GM04504 (cell line): ENCODE measurements at regions not wholly inside any gene's neighbourhood (a gene's known extent, or its start where the extent isn't known, plus 50 kb on each side); places are given as distances from the start of the nearest gene placed in this dataset.
"Not testable (repeated sequence)": the region's sequence is repeated elsewhere in the genome, so short reads cannot be mapped to it uniquely, and the experiment has no call there.

Experiments
- DNase-seq: peaks from one replicate; pipeline ENCODE4 v3.0.0-alpha.2; 2012; ENCODE audit warnings: low read depth

- no peak for DNase-seq
These were observed 208.6 kb upstream of the SAMSN1 start for GRCh38 chr21:14754682-14755081.

- DNase-seq: no peak
These were observed 208.1 kb upstream of the SAMSN1 start for GRCh38 chr21:14754259-14754604.

- DNase-seq: no peak
These were observed 207.5 kb upstream of the SAMSN1 start for GRCh38 chr21:14753466-14754258.

GRCh38 chr21:14753069-14753465 is 207.0 kb upstream of the SAMSN1 start:
- DNase-seq: no peak

GRCh38 chr21:14752345-14752909 is 206.3 kb upstream of the SAMSN1 start:
- DNase-seq: no peak

GRCh38 chr21:14751602-14752344 is 205.7 kb upstream of the SAMSN1 start:
- DNase-seq: no peak

- no peak for DNase-seq
These were observed 204.9 kb upstream of the SAMSN1 start for GRCh38 chr21:14751011-14751410.

- DNase-seq: no peak
These were observed 203.9 kb upstream of the SAMSN1 start for GRCh38 chr21:14750041-14750440.

GRCh38 chr21:14748662-14749061 is 202.5 kb upstream of the SAMSN1 start:
- no peak for DNase-seq

GRCh38 chr21:14744368-14744767 is 198.3 kb upstream of the SAMSN1 start:
- no peak for DNase-seq

GRCh38 chr21:14742119-14742518 is 196.0 kb upstream of the SAMSN1 start:
- no peak for DNase-seq

GRCh38 chr21:14741256-14741655 is 195.1 kb upstream of the SAMSN1 start:
- DNase-seq: no peak

GRCh38 chr21:14740692-14741091 is 194.6 kb upstream of the SAMSN1 start:
- DNase-seq: no peak

- no peak for DNase-seq
These were observed 194.0 kb upstream of the SAMSN1 start for GRCh38 chr21:14740116-14740515.

- DNase-seq: no peak
These were observed 193.5 kb upstream of the SAMSN1 start for GRCh38 chr21:14739590-14739989.

- not testable (repeated sequence) for DNase-seq
These were observed 192.5 kb upstream of the SAMSN1 start for GRCh38 chr21:14738576-14738975.

GRCh38 chr21:14737922-14738321 is 191.8 kb upstream of the SAMSN1 start:
- peak; percentile 3 for DNase-seq

- no peak for DNase-seq
These were observed 191.2 kb upstream of the SAMSN1 start for GRCh38 chr21:14737284-14737691.

- DNase-seq: no peak
These were observed 190.6 kb upstream of the SAMSN1 start for GRCh38 chr21:14736672-14737071.

GRCh38 chr21:14736162-14736561 is 190.0 kb upstream of the SAMSN1 start:
- DNase-seq: no peak

- DNase-seq: no peak
These were observed 188.7 kb upstream of the SAMSN1 start for GRCh38 chr21:14734833-14735232.

GRCh38 chr21:14734191-14734590 is 188.1 kb upstream of the SAMSN1 start:
- no peak for DNase-seq

- no peak for DNase-seq
These were observed 179.1 kb upstream of the SAMSN1 start for GRCh38 chr21:14725219-14725618.
